AG09309 (cell line): ENCODE measurements at regions not wholly inside any gene's neighbourhood (a gene's known extent, or its start where the extent isn't known, plus 50 kb on each side); places are given as distances from the start of the nearest gene placed in this dataset.
"Not testable (repeated sequence)": the region's sequence is repeated elsewhere in the genome, so short reads cannot be mapped to it uniquely, and the experiment has no call there.

Experiments
- DNase-seq: peaks from one replicate; pipeline ENCODE4 v3.0.0-alpha.2; 2010; ENCODE audit warnings: low read depth
- H3K4me3 ChIP-seq: 2 replicates; pipeline ENCODE4 v1.5.1; 2011; ENCODE audit warnings: mild to moderate bottlenecking, low read depth, low read length, moderate library complexity; ENCODE audit not compliant: control insufficient read depth
- CTCF ChIP-seq: IDR thresholded peaks from 2 replicates; pipeline ENCODE4 v1.5.1; 2011; ENCODE audit warnings: mild to moderate bottlenecking, low read depth, low read length, inconsistent platforms; ENCODE audit not compliant: insufficient read depth, control insufficient read depth; ENCODE audit errors: missing control alignments

DNA sequence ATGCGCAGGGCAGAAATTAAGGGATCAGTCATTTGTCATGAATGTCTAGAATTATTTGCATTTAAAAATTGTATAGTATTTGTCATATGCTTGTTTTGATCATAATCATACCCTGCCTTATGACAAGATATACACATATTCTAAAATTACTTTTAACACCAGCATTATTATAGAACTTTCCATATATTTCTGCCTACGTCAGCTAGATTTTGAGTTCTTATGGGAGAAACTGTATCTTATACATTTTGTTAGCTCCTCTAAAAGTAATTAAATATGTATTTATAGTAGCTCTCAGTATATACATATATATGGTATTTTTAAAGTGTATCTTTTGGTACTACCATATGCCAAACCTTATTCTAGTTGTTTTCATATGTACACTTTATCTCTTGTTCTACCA lies 441.9 kb downstream of the CPS1 start:
- TF ChIP-seq CTCF: no peak
- H3K4me3 ChIP-seq: no peak overlapping the region
- DNase-seq: no peak

DNA sequence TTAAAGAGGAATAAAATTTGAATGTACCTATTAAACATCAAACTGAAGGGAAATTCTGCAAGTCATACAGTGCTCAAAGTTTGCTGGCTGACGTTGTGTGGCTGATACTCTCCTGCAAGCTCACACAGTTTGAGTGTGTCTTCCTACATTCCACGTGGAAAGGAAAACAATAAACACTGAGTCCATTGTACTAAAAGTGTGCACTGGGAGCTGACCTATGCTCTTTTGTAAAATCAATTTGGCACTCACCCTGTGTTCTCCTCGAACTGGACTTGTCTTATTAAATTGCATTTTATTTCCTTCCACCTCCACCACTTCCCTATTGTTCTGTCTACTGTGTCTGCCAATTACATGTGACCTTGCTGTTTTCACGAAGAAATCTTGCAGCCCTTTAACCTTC lies 458.0 kb downstream of the CPS1 start:
- DNase-seq: no peak
- TF ChIP-seq CTCF: no peak
- no peak overlapping the region for H3K4me3 ChIP-seq

DNA sequence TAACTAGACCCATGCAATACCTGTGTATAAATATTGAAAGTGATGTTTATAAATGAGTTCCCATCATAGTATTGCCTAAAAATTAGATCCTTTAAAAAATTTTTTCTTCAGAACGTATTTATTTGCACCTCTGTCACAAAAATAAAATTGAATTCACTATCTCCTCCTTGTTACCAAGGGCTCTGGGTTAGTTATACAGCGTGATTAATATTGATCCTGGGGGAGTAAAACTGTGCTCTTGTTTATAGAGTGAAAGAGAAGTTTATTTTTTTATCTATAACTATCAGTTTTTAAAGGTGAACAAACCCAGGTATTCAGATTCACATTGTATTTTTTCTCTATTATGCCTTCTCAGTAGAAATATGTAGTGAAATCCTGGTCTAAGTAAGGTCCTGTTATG lies 458.5 kb downstream of the CPS1 start:
- no peak overlapping the region for H3K4me3 ChIP-seq
- no peak for TF ChIP-seq CTCF
- DNase-seq: no peak

- DNase-seq, H3K4me3 ChIP-seq: not testable (repeated sequence)
Observed at GRCh38 chr2:211025089-211025488, 468.7 kb downstream of the CPS1 start.

DNA sequence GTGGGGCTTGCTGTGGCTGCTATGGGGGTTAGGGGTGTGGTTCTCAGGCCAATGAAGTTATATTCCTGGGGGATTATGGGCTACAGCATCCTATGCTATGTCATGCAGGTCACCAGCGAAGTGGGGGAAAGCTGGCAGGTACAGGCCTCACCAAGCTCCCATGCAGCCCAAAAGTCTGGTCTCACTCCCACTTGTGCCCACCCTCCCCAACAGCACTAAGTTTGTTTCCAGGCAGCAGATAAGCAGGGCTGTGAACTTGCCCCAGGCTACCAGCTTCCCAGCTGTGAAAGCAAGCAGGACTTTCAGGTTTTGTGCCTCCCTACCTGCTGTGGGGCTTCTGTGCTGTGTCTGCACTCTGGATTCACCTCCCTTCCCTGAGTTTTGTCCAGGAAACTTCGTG lies 469.7 kb downstream of the CPS1 start:
- TF ChIP-seq CTCF: no peak

GRCh38 chr2:211027976-211028375 lies 471.6 kb downstream of the CPS1 start:
- TF ChIP-seq CTCF: no peak
- H3K4me3 ChIP-seq: no peak overlapping the region

More for the DNA sequence above, 469.7 kb downstream of the CPS1 start:
- no peak overlapping the region for H3K4me3 ChIP-seq
- no peak for DNase-seq

DNA sequence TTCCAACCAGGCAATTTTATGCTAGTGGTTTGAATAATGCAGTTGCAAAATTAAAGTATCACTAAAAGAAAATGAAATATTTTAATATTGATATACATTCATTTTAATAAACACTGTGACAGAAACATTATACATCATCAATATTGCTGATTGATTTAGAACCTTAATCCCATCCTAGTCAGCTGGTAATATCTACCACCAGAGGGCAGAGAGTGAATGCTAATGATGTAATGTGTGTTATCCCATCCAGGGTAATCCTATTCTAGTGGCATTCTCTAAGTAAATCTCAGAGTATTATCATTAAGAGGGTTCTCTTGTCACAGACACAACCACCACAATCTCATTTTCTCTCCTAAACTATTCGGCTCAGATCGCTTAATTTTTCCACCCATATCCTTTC lies 477.4 kb downstream of the CPS1 start:
- no peak for DNase-seq
- H3K4me3 ChIP-seq: no peak overlapping the region
- no peak for TF ChIP-seq CTCF

More at GRCh38 chr2:211027976-211028375, 471.6 kb downstream of the CPS1 start:
- DNase-seq: no peak
